GM23338 (cell line): ENCODE measurements at regions not wholly inside any gene's neighbourhood (a gene's known extent, or its start where the extent isn't known, plus 50 kb on each side); places are given as distances from the start of the nearest gene placed in this dataset.
"Not testable (repeated sequence)": the region's sequence is repeated elsewhere in the genome, so short reads cannot be mapped to it uniquely, and the experiment has no call there.

Experiments
- ATAC-seq: fragments of 200-7000 bp; cut with Tn5 transposase; 3 replicates; pipeline ENCODE4 v1.9.1; 2020
- DNase-seq: peaks from one replicate; pipeline ENCODE4 v3.0.0-alpha.2; 2015; ENCODE audit warnings: low spot score
- H2AFZ ChIP-seq: fragments of 200-600 bp; sonication (generic); 2 replicates; pipeline ENCODE4 v1.8.0; 2016; ENCODE audit warnings: antibody characterized with exemption, mild to moderate bottlenecking, moderate library complexity
- H3F3A ChIP-seq: fragments of 200-600 bp; sonication (generic); replicated peaks from 2 replicates; pipeline ENCODE4 v1.8.0; 2017; ENCODE audit warnings: antibody characterized with exemption, mixed run types, low read depth
- H3K27ac ChIP-seq: fragments of 200-600 bp; sonication (generic); 2 replicates; pipeline ENCODE4 v1.6.1; 2016; ENCODE audit warnings: low read depth
- H3K27me3 ChIP-seq: fragments of 200-600 bp; sonication (generic); 2 replicates; pipeline ENCODE4 v1.8.0; 2016; ENCODE audit warnings: mild to moderate bottlenecking, mixed run types, moderate library complexity; ENCODE audit not compliant: insufficient read depth
- H3K36me3 ChIP-seq: fragments of 200-600 bp; sonication (generic); 2 replicates; pipeline ENCODE4 v1.8.0; 2016; ENCODE audit warnings: mild to moderate bottlenecking; ENCODE audit not compliant: insufficient read depth
- H3K4me1 ChIP-seq: fragments of 200-600 bp; sonication (generic); 2 replicates; pipeline ENCODE4 v1.8.0; 2016; ENCODE audit warnings: mild to moderate bottlenecking, moderate library complexity; ENCODE audit not compliant: insufficient read depth
- H3K4me2 ChIP-seq: fragments of 200-600 bp; sonication (generic); 2 replicates; pipeline ENCODE4 v1.7.1; 2017; ENCODE audit warnings: mixed run types
- H3K4me3 ChIP-seq: fragments of 200-600 bp; sonication (generic); 2 replicates; pipeline ENCODE4 v1.6.1; 2016; ENCODE audit warnings: mixed run types
- H3K79me2 ChIP-seq: fragments of 200-600 bp; sonication (generic); replicated peaks from 2 replicates; pipeline ENCODE4 v1.8.0; 2017; ENCODE audit warnings: mild to moderate bottlenecking; ENCODE audit not compliant: insufficient read depth
- H3K9me2 ChIP-seq: fragments of 200-600 bp; sonication (generic); 2 replicates; pipeline ENCODE4 v1.8.0; 2017; ENCODE audit not compliant: insufficient read depth
- H4K20me1 ChIP-seq: fragments of 200-600 bp; sonication (generic); replicated peaks from 2 replicates; pipeline ENCODE4 v1.8.0; 2017; ENCODE audit warnings: mild to moderate bottlenecking; ENCODE audit not compliant: insufficient read depth
- H3K27ac Mint-ChIP-seq: 2 replicates; pipeline ENCODE4 v1.8.0; 2020; ENCODE audit warnings: inconsistent platforms, mild to moderate bottlenecking, moderate library complexity, mixed read lengths
- H3K27me3 Mint-ChIP-seq: 3 replicates; pipeline ENCODE4 v1.8.0; 2022; ENCODE audit warnings: low read depth, mild to moderate bottlenecking, moderate library complexity, mixed read lengths, inconsistent platforms; ENCODE audit not compliant: insufficient read depth, poor library complexity
- H3K36me3 Mint-ChIP-seq: 3 replicates; pipeline ENCODE4 v1.8.0; 2021; ENCODE audit warnings: low read depth, mild to moderate bottlenecking, inconsistent platforms, moderate library complexity, mixed read lengths
- H3K4me1 Mint-ChIP-seq: 3 replicates; pipeline ENCODE4 v1.8.0; 2020; ENCODE audit warnings: mild to moderate bottlenecking, inconsistent platforms, mixed read lengths
- H3K4me3 Mint-ChIP-seq: 3 replicates; pipeline ENCODE4 v1.8.0; 2021; ENCODE audit warnings: moderate library complexity, mild to moderate bottlenecking, inconsistent platforms, mixed read lengths
- H3K9me3 Mint-ChIP-seq: 3 replicates; pipeline ENCODE4 v1.8.0; 2020; ENCODE audit warnings: moderate library complexity, mild to moderate bottlenecking, inconsistent platforms, mixed read lengths

GRCh38 chr7:153983186-153983585 is 69.0 kb upstream of the DPP6 start:
- not testable (repeated sequence) for H2AFZ ChIP-seq, H3K4me2 ChIP-seq, H3K4me1 ChIP-seq, H4K20me1 ChIP-seq, ATAC-seq, H3K4me3 ChIP-seq, H3K27ac ChIP-seq, H3K27me3 Mint-ChIP-seq, DNase-seq, H3K79me2 ChIP-seq, H3K4me3 Mint-ChIP-seq, H3K36me3 ChIP-seq, H3K4me1 Mint-ChIP-seq, H3K27ac Mint-ChIP-seq, H3F3A ChIP-seq, H3K27me3 ChIP-seq, H3K9me2 ChIP-seq
- Mint-ChIP-seq H3K36me3 (peaks cover 12% of the 10 kb centered on the region; the same call in 2 of the 3 replicates), H3K9me3 (peaks cover 68% of the 10 kb centered on the region)

- H3K4me1 Mint-ChIP-seq, result not testable (repeated sequence)
These were observed 63.1 kb upstream of the DPP6 start for GRCh38 chr7:153989066-153989627.

GRCh38 chr7:153989742-153990425 is 62.3 kb upstream of the DPP6 start:
- not testable (repeated sequence) for H3K4me1 Mint-ChIP-seq, H3K4me1 ChIP-seq, H4K20me1 ChIP-seq, H3K36me3 ChIP-seq, H3K27me3 Mint-ChIP-seq, H3K4me3 ChIP-seq, H2AFZ ChIP-seq, H3K9me2 ChIP-seq, H3K4me2 ChIP-seq, H3K79me2 ChIP-seq, H3K27me3 ChIP-seq, H3K27ac Mint-ChIP-seq, H3K36me3 Mint-ChIP-seq, H3K4me3 Mint-ChIP-seq, H3F3A ChIP-seq, H3K27ac ChIP-seq
- DNase-seq, result peak; percentile 33
- H3K9me3 Mint-ChIP-seq, result peaks cover 54% of the 10 kb centered on the region
- ATAC-seq, result peak; percentile 92

More at GRCh38 chr7:153989066-153989627, 63.1 kb upstream of the DPP6 start:
- H3K36me3 Mint-ChIP-seq, H4K20me1 ChIP-seq, H3K4me2 ChIP-seq, H3K79me2 ChIP-seq, H3K4me3 Mint-ChIP-seq, H3K4me3 ChIP-seq, H3K27ac Mint-ChIP-seq, H3K36me3 ChIP-seq, H3K27me3 Mint-ChIP-seq, DNase-seq, H3F3A ChIP-seq, H3K27ac ChIP-seq, H3K9me2 ChIP-seq, H2AFZ ChIP-seq, H3K4me1 ChIP-seq, H3K27me3 ChIP-seq: not testable (repeated sequence)
- H3K9me3 Mint-ChIP-seq, result peaks cover 56% of the 10 kb centered on the region
- peak; percentile 35 for ATAC-seq

- H2AFZ ChIP-seq, H3F3A ChIP-seq, H3K4me1 Mint-ChIP-seq, H3K36me3 Mint-ChIP-seq, DNase-seq, H3K4me2 ChIP-seq, H3K4me3 Mint-ChIP-seq, H3K27ac ChIP-seq, ATAC-seq, H3K27me3 ChIP-seq, H4K20me1 ChIP-seq, H3K9me2 ChIP-seq, H3K36me3 ChIP-seq, H3K4me1 ChIP-seq, H3K27ac Mint-ChIP-seq, H3K4me3 ChIP-seq, H3K27me3 Mint-ChIP-seq, H3K79me2 ChIP-seq: not testable (repeated sequence)
- H3K9me3 Mint-ChIP-seq, result peaks cover 50% of the 10 kb centered on the region
These were observed 60.7 kb upstream of the DPP6 start for GRCh38 chr7:153991471-153991870.

- not testable (repeated sequence) for H3K4me1 ChIP-seq, H3K4me2 ChIP-seq, H3K9me2 ChIP-seq, H2AFZ ChIP-seq, H3K36me3 ChIP-seq, H3K27ac Mint-ChIP-seq, H3K27ac ChIP-seq, ATAC-seq, H3K4me3 Mint-ChIP-seq, H3K27me3 ChIP-seq, H3K4me1 Mint-ChIP-seq, H3K36me3 Mint-ChIP-seq, H3F3A ChIP-seq, H3K4me3 ChIP-seq, DNase-seq, H3K79me2 ChIP-seq, H3K27me3 Mint-ChIP-seq, H4K20me1 ChIP-seq
- H3K9me3 Mint-ChIP-seq, result peaks cover 49% of the 10 kb centered on the region
These were observed 58.8 kb upstream of the DPP6 start for GRCh38 chr7:153993402-153993801.

GRCh38 chr7:153998896-153999295 is 53.3 kb upstream of the DPP6 start:
- not testable (repeated sequence) for H3K27me3 Mint-ChIP-seq, ATAC-seq, H3K4me1 Mint-ChIP-seq, H3K27me3 ChIP-seq, H3K36me3 Mint-ChIP-seq, H3K27ac Mint-ChIP-seq, DNase-seq, H3K9me2 ChIP-seq, H3K36me3 ChIP-seq, H3K4me3 ChIP-seq, H3K27ac ChIP-seq, H3K4me2 ChIP-seq, H3K79me2 ChIP-seq, H2AFZ ChIP-seq, H4K20me1 ChIP-seq, H3K4me1 ChIP-seq, H3K4me3 Mint-ChIP-seq, H3F3A ChIP-seq
- peaks cover 56% of the 10 kb centered on the region for H3K9me3 Mint-ChIP-seq
